ENCODE measurements at regions not wholly inside any gene's neighbourhood (a gene's known extent, or its start where the extent isn't known, plus 50 kb on each side); places are given as distances from the start of the nearest gene placed in this dataset.

DNA sequence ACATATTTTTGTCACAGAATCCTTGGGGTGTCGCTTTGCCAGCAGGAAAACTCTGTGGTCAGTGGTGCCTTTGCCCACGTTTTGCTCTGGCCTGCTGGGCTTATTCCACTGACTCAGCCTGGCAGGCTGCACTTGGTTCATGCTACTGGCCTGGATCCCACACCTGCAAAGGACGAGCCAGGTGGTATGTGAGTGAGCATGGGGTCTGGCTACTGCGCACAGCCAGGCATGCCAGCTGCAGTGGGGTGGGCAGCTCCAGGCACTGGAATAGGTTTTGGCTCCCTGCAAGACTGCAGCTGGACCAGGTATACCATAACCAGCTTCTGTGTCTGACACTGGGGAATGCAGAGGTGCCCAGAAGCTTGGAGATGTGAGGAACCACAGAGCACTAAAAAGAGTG is 197.9 kb upstream of the VRK2 start:
- Histone ChIP-seq H3K27ac (ENCODE audit: low read length) (no peak overlapping the region), H3K4me3 (ENCODE audit: low read length) (no peak overlapping the region), H3K9me2 (replicated peaks; ENCODE audit: low read length) (no peaks in the 10 kb centered on the region), H3K9me3 (ENCODE audit: low read length) (no peaks in the 10 kb centered on the region), H3K27me3 (ENCODE audit: low read length) (no peaks in the 10 kb centered on the region), H2AFZ (ENCODE audit: low read length) (no peak overlapping the region), H3K4me2 (ENCODE audit: low read length) (no peak overlapping the region), H3F3A (ENCODE audit: low read length, unreplicated experiment) (no peaks in the 10 kb centered on the region), H4K20me1 (ENCODE audit: low read length) (no peaks in the 10 kb centered on the region), H3K4me1 (ENCODE audit: insufficient read depth, low read length) (no peaks in the 10 kb centered on the region), H3K79me2 (ENCODE audit: low read length) (no peaks in the 10 kb centered on the region), H3K36me3 (ENCODE audit: low read depth, low read length) (no peaks in the 10 kb centered on the region), H3K9ac (ENCODE audit: low read length) (no peak overlapping the region)
- BruUV-seq (replicated peaks) = no TSS peak
- intact Hi-C loops (cut with micrococcal nuclease) = no loop called here
- ChIA-PET POLR2A (ENCODE audit: unreplicated experiment) (no interaction called here), CTCF (no interaction called here)
- TF ChIP-seq EZH2phosphoT487 (IDR thresholded peaks at IDR 0.05; ENCODE audit: borderline replicate concordance, low read length) (no peak), EZH2 (IDR thresholded peaks at IDR 0.05; ENCODE audit: low read length, unreplicated experiment) (no peak)
- TF ChIP-seq, protein P1, sequence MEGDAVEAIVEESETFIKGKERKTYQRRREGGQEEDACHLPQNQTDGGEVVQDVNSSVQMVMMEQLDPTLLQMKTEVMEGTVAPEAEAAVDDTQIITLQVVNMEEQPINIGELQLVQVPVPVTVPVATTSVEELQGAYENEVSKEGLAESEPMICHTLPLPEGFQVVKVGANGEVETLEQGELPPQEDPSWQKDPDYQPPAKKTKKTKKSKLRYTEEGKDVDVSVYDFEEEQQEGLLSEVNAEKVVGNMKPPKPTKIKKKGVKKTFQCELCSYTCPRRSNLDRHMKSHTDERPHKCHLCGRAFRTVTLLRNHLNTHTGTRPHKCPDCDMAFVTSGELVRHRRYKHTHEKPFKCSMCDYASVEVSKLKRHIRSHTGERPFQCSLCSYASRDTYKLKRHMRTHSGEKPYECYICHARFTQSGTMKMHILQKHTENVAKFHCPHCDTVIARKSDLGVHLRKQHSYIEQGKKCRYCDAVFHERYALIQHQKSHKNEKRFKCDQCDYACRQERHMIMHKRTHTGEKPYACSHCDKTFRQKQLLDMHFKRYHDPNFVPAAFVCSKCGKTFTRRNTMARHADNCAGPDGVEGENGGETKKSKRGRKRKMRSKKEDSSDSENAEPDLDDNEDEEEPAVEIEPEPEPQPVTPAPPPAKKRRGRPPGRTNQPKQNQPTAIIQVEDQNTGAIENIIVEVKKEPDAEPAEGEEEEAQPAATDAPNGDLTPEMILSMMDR (conservative IDR thresholded peaks at IDR 0.05; ENCODE audit: low read depth, low read length) = no peak
- DNase-seq (no peak), ATAC-seq (no peak)

DNA sequence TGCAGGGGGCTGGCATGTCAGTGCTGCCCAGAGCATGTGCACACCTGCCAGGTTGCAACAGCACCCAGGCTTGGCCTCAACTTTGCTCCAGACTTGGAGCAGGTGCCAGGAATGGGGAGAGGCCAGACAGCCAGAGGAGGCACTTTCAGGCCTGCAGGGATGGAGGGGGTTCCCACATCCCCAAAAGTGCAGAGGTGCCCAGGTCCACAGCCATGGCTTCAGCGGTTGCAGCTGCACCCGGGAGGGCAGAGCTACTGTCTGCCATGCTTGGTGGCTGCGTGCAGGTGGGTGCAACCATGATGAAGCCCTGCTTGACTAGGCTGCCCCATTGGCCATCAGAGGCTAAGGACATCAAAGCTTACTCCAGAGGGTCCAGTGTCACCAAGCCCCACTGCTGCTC is 196.8 kb upstream of the VRK2 start:
- no TSS peak for BruUV-seq (replicated peaks)
- H3K4me2 ChIP-seq (ENCODE audit: low read length) = no peak overlapping the region
- H3K4me1 ChIP-seq (ENCODE audit: insufficient read depth, low read length) = no peaks in the 10 kb centered on the region
- no peak overlapping the region for H3K9ac ChIP-seq (ENCODE audit: low read length)
- ChIA-PET CTCF (no interaction called here), POLR2A (ENCODE audit: unreplicated experiment) (no interaction called here)
- ATAC-seq = no peak
- TF ChIP-seq EZH2phosphoT487 (IDR thresholded peaks at IDR 0.05; ENCODE audit: borderline replicate concordance, low read length) (no peak), EZH2 (IDR thresholded peaks at IDR 0.05; ENCODE audit: low read length, unreplicated experiment) (no peak)
- TF ChIP-seq, protein P1 (conservative IDR thresholded peaks at IDR 0.05; ENCODE audit: low read depth, low read length) = no peak
- H3K9me3 ChIP-seq (ENCODE audit: low read length) = no peaks in the 10 kb centered on the region
- no peak overlapping the region for H3K4me3 ChIP-seq (ENCODE audit: low read length)
- no peaks in the 10 kb centered on the region for H4K20me1 ChIP-seq (ENCODE audit: low read length)
- H3K9me2 ChIP-seq (replicated peaks; ENCODE audit: low read length) = no peaks in the 10 kb centered on the region
- no peak for DNase-seq
- H3K36me3 ChIP-seq (ENCODE audit: low read depth, low read length) = no peaks in the 10 kb centered on the region
- H3K27ac ChIP-seq (ENCODE audit: low read length) = no peak overlapping the region
- intact Hi-C loops (cut with micrococcal nuclease) = no loop called here
- H3F3A ChIP-seq (ENCODE audit: low read length, unreplicated experiment) = no peaks in the 10 kb centered on the region
- no peaks in the 10 kb centered on the region for H3K27me3 ChIP-seq (ENCODE audit: low read length)
- H3K79me2 ChIP-seq (ENCODE audit: low read length) = no peaks in the 10 kb centered on the region
- H2AFZ ChIP-seq (ENCODE audit: low read length) = no peak overlapping the region

DNA sequence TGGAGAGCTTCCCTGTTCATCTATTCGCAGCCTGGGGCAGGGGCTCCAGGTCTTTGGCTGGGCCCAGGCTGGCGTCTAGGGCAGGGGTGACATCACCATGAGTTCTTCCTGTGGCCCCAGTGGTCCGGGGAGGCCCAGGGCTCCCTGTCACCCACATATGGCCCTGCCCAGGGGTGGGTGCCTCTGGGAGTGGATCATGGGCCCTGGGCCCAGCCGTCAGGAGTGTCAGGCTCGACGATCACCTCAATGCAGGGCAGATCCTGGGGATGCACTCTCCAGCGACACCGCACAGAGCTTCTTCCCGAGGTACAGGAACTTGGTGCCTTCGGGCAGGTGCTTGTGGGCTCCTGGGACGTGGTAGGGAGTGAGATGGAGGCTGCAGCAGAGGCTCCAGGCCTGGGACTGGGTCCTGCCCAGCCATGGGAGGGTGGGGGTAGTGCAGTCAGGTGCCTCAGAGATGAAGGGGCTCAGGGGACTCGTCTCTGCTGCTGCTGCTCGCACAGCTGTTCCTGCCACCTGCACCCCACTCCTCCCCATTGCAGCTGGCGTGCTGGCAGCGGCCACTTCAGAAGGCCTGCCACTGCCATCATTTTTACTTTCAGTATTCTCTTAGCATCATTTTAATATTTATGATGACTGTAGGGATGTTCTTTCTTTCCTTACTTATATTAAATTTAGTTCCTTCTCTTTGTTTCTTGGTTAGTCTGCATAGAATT is 196.0 kb upstream of the VRK2 start:
- H4K20me1 ChIP-seq (ENCODE audit: low read length) = no peaks in the 10 kb centered on the region
- no peaks in the 10 kb centered on the region for H3K4me1 ChIP-seq (ENCODE audit: insufficient read depth, low read length)
- DNase-seq (no peak), ATAC-seq (no peak)
- no peak overlapping the region for H3K4me2 ChIP-seq (ENCODE audit: low read length)
- TF ChIP-seq, protein P1 (conservative IDR thresholded peaks at IDR 0.05; ENCODE audit: low read depth, low read length) = no peak
- TF ChIP-seq EZH2 (IDR thresholded peaks at IDR 0.05; ENCODE audit: low read length, unreplicated experiment) (no peak), EZH2phosphoT487 (IDR thresholded peaks at IDR 0.05; ENCODE audit: borderline replicate concordance, low read length) (no peak)
- no peaks in the 10 kb centered on the region for H3F3A ChIP-seq (ENCODE audit: low read length, unreplicated experiment)
- CTCF ChIA-PET = no interaction called here
- H3K36me3 ChIP-seq (ENCODE audit: low read depth, low read length) = no peaks in the 10 kb centered on the region
- no peak overlapping the region for H3K9ac ChIP-seq (ENCODE audit: low read length)
- no peaks in the 10 kb centered on the region for H3K79me2 ChIP-seq (ENCODE audit: low read length)
- BruUV-seq (replicated peaks) = no TSS peak
- intact Hi-C loops (cut with micrococcal nuclease) = no loop called here
- H3K27me3 ChIP-seq (ENCODE audit: low read length) = no peaks in the 10 kb centered on the region
- H2AFZ ChIP-seq (ENCODE audit: low read length) = no peak overlapping the region
- POLR2A ChIA-PET (ENCODE audit: unreplicated experiment) = no interaction called here
- H3K9me3 ChIP-seq (ENCODE audit: low read length) = no peaks in the 10 kb centered on the region
- no peak overlapping the region for H3K4me3 ChIP-seq (ENCODE audit: low read length)
- H3K27ac ChIP-seq (ENCODE audit: low read length) = no peak overlapping the region
- no peaks in the 10 kb centered on the region for H3K9me2 ChIP-seq (replicated peaks; ENCODE audit: low read length)
